OCI-LY1 (cell line): ENCODE measurements at regions not wholly inside any gene's neighbourhood (a gene's known extent, or its start where the extent isn't known, plus 50 kb on each side); places are given as distances from the start of the nearest gene placed in this dataset.

ENCODE experiments used
- EZH2 ChIP-seq: fragments of 200-600 bp; sonication (generic), shearing (Covaris generic); IDR thresholded peaks from 2 replicates; pipeline ENCODE4 v1.8.0; 2017; ENCODE audit warnings: borderline replicate concordance, mixed run types, mild to moderate bottlenecking, antibody characterized with exemption, low read length, moderate library complexity, mixed read lengths
- TF ChIP-seq, protein P1 (sequence below): fragments of 200-600 bp; sonication (generic), shearing (Covaris generic); IDR thresholded peaks from 2 replicates; pipeline ENCODE4 v1.5.1; 2017; ENCODE audit warnings: mild to moderate bottlenecking, antibody characterized with exemption, low read length, moderate library complexity, mixed read lengths

- TF ChIP-seq, protein P1, sequence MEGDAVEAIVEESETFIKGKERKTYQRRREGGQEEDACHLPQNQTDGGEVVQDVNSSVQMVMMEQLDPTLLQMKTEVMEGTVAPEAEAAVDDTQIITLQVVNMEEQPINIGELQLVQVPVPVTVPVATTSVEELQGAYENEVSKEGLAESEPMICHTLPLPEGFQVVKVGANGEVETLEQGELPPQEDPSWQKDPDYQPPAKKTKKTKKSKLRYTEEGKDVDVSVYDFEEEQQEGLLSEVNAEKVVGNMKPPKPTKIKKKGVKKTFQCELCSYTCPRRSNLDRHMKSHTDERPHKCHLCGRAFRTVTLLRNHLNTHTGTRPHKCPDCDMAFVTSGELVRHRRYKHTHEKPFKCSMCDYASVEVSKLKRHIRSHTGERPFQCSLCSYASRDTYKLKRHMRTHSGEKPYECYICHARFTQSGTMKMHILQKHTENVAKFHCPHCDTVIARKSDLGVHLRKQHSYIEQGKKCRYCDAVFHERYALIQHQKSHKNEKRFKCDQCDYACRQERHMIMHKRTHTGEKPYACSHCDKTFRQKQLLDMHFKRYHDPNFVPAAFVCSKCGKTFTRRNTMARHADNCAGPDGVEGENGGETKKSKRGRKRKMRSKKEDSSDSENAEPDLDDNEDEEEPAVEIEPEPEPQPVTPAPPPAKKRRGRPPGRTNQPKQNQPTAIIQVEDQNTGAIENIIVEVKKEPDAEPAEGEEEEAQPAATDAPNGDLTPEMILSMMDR: no peak
- TF ChIP-seq EZH2: no peak
These were observed 204.6 kb downstream of the BARX2 start for GRCh38 chr11:129580278-129580677.
